K562 (cell line): ENCODE measurements at regions not wholly inside any gene's neighbourhood (a gene's known extent, or its start where the extent isn't known, plus 50 kb on each side); places are given as distances from the start of the nearest gene placed in this dataset.

Source experiments
- ASH1L ChIP-seq: fragments of 450-650 bp; IDR thresholded peaks from 2 replicates; pipeline ENCODE4 v1.6.1; 2018; ENCODE audit warnings: borderline replicate concordance, mild to moderate bottlenecking, low read depth; ENCODE audit not compliant: partially characterized antibody
- ATF7 ChIP-seq: fragments of 450-650 bp; IDR thresholded peaks from 2 replicates; pipeline ENCODE4 v1.7.1; 2014; ENCODE audit warnings: mild to moderate bottlenecking, moderate library complexity
- CBFA2T3 ChIP-seq: fragments of 450-650 bp; IDR thresholded peaks from 2 replicates; pipeline ENCODE4 v1.6.1; 2017
- CCNT2 ChIP-seq: IDR thresholded peaks from 2 replicates; pipeline ENCODE4 v1.6.1; 2011; ENCODE audit warnings: borderline replicate concordance, low read depth, mild to moderate bottlenecking, moderate library complexity, mixed read lengths, low read length; ENCODE audit not compliant: insufficient read length; ENCODE audit errors: extremely low read depth
- CTBP1 ChIP-seq: fragments of 450-650 bp; IDR thresholded peaks from 2 replicates; pipeline ENCODE4 v1.6.1; 2016; ENCODE audit warnings: borderline replicate concordance
- EHMT2 ChIP-seq: fragments of 450-650 bp; IDR thresholded peaks from 2 replicates; pipeline ENCODE4 v1.6.1; 2018; ENCODE audit warnings: antibody characterized with exemption
- ELF2 ChIP-seq: fragments of 250-450 bp; sonication (Bioruptor Pico); IDR thresholded peaks from 2 replicates; pipeline ENCODE4 v1.5.0; 2021; ENCODE audit warnings: mild to moderate bottlenecking
- ETV5 ChIP-seq: sonication (generic); formaldehyde crosslinking; IDR thresholded peaks from 2 replicates; pipeline ENCODE4 v1.4.0; 2020; ENCODE audit warnings: low read depth, mild to moderate bottlenecking, missing genetic modification reagents
- FOSL1 ChIP-seq: fragments of 200-800 bp; sonication (Bioruptor generic); conservative IDR thresholded peaks from 2 replicates; pipeline ENCODE4 v1.6.1; 2016; ENCODE audit warnings: missing genetic modification characterization, missing compliant biosample characterization
- HCFC1 ChIP-seq: IDR thresholded peaks from 2 replicates; pipeline ENCODE4 v1.6.1; 2012; ENCODE audit warnings: low read depth, low read length, improper control_type of control experiment
- HMBOX1 ChIP-seq: sonication (generic); IDR thresholded peaks from 2 replicates; pipeline ENCODE4 v1.6.1; 2016
- HOMEZ ChIP-seq: fragments of 250-450 bp; sonication (Bioruptor Pico); IDR thresholded peaks from 2 replicates; pipeline ENCODE4 v1.4.0; 2020; ENCODE audit warnings: mild to moderate bottlenecking, moderate library complexity
- POLR2G ChIP-seq: fragments of 200-400 bp; formaldehyde crosslinking; IDR thresholded peaks from 2 replicates; pipeline ENCODE4 v1.6.1; 2017; ENCODE audit warnings: low read depth, mild to moderate bottlenecking, antibody characterized with exemption, low read length, moderate library complexity
- PURB ChIP-seq: sonication (generic); formaldehyde crosslinking; IDR thresholded peaks from 2 replicates; pipeline ENCODE4 v1.9.0; 2021; ENCODE audit warnings: low read depth, mild to moderate bottlenecking, missing genetic modification reagents
- RHOXF2B ChIP-seq: fragments of 250-450 bp; sonication (Bioruptor Pico); conservative IDR thresholded peaks from 2 replicates; pipeline ENCODE4 v1.5.1; 2021
- SIN3B ChIP-seq: fragments of 450-650 bp; IDR thresholded peaks from 2 replicates; pipeline ENCODE4 v1.6.1; 2017; ENCODE audit warnings: low read depth, mild to moderate bottlenecking, moderate library complexity
- SMARCB1 ChIP-seq: IDR thresholded peaks from 2 replicates; pipeline ENCODE4 v1.6.1; 2011; ENCODE audit warnings: improper control_type of control experiment, low read depth; ENCODE audit not compliant: insufficient read length
- SMARCC2 ChIP-seq: fragments of 450-650 bp; IDR thresholded peaks from 2 replicates; pipeline ENCODE4 v1.6.1; 2017; ENCODE audit warnings: antibody characterized with exemption, moderate library complexity, mild to moderate bottlenecking, low read depth
- TCF15 ChIP-seq: fragments of 250-450 bp; sonication (Bioruptor Pico); IDR thresholded peaks from 2 replicates; pipeline ENCODE4 v1.8.0; 2022; ENCODE audit warnings: moderate library complexity, mild to moderate bottlenecking, inconsistent platforms
- TCFL5 ChIP-seq: fragments of 250-450 bp; sonication (Bioruptor Pico); conservative IDR thresholded peaks from 2 replicates; pipeline ENCODE4 v1.6.1; 2021; ENCODE audit warnings: mild to moderate bottlenecking, moderate library complexity, matching md5 sums
- TEAD2 ChIP-seq: fragments of 450-650 bp; IDR thresholded peaks from 2 replicates; pipeline ENCODE4 v1.6.1; 2016; ENCODE audit warnings: missing genetic modification characterization, control low read depth, missing compliant biosample characterization
- USF1 ChIP-seq: sonication (generic); formaldehyde crosslinking; IDR thresholded peaks from 2 replicates; pipeline ENCODE4 v1.9.0; 2022; ENCODE audit warnings: mild to moderate bottlenecking, missing genetic modification reagents
- ZBTB12 ChIP-seq: fragments of 250-450 bp; sonication (Bioruptor Pico); IDR thresholded peaks from 2 replicates; pipeline ENCODE4 v1.4.0; 2020
- ZBTB17 ChIP-seq: fragments of 450-650 bp; formaldehyde crosslinking; IDR thresholded peaks from 2 replicates; pipeline ENCODE4 v1.4.0; 2020; ENCODE audit warnings: mild to moderate bottlenecking
- ZBTB34 ChIP-seq: fragments of 250-450 bp; sonication (Bioruptor Pico); IDR thresholded peaks from 2 replicates; pipeline ENCODE4 v1.8.0; 2021; ENCODE audit warnings: mild to moderate bottlenecking, moderate library complexity
- ZNF444 ChIP-seq: fragments of 250-450 bp; sonication (Bioruptor Pico); IDR thresholded peaks from 2 replicates; pipeline ENCODE4 v1.4.0; 2020; ENCODE audit warnings: mild to moderate bottlenecking, moderate library complexity

- no peak for TF ChIP-seq HOMEZ (CRISPR knock-in tag)
- TF ChIP-seq CCNT2, result peak; percentile 69
- TF ChIP-seq HCFC1, result no peak
- no peak for TF ChIP-seq ZNF444 (CRISPR knock-in tag)
- TF ChIP-seq ZBTB17, result no peak
- 0 out of 2 replicates have a peak, but pooled peaks have one; percentile 24 for TF ChIP-seq ATF7
- no peak for TF ChIP-seq EHMT2
- no peak for TF ChIP-seq ETV5 (CRISPR knock-in tag)
- TF ChIP-seq TCFL5, result no peak
- no peak for TF ChIP-seq ZBTB34
- TF ChIP-seq CTBP1, result peak; percentile 49; the same call in 1 of the 2 replicates
- TF ChIP-seq SMARCC2, result peak; percentile 56; the same call in 1 of the 2 replicates
- TF ChIP-seq TEAD2 (tag), result no peak
- TF ChIP-seq ZBTB12 (CRISPR knock-in tag), result no peak
- no peak for TF ChIP-seq RHOXF2B (CRISPR knock-in tag)
- no peak for TF ChIP-seq USF1 (CRISPR knock-in tag)
- TF ChIP-seq SIN3B, result no peak
- TF ChIP-seq ELF2 (CRISPR knock-in tag), result no peak
- TF ChIP-seq PURB, result no peak
- TF ChIP-seq CBFA2T3, result peak; percentile 71
- TF ChIP-seq TCF15, result no peak
- TF ChIP-seq FOSL1 (tag), result peak; percentile 93
- TF ChIP-seq SMARCB1, result peak; percentile 72
- TF ChIP-seq POLR2G, result no peak
- TF ChIP-seq HMBOX1, result no peak
- no peak for TF ChIP-seq ASH1L
These were observed 234.9 kb upstream of the PLEKHG7 start (continued) for GRCh38 chr12:92467886-92468285.
